DMS53 treated with DMSO at 0.1 percent for 48 hours (cell line): ENCODE measurements at regions not wholly inside any gene's neighbourhood (a gene's known extent, or its start where the extent isn't known, plus 50 kb on each side); places are given as distances from the start of the nearest gene placed in this dataset.

Source experiments
- DNase-seq: peaks from one replicate; lab custom pipeline; 2025; ENCODE audit not compliant: unreplicated experiment; lab: John Stamatoyannopoulos, UW

GRCh38 chr1:212189352-212189738 is 95.9 kb upstream of the PPP2R5A start:
- DNase-seq, result no peak

- no peak for DNase-seq
Observed at GRCh38 chr1:212190169-212190568, 95.0 kb upstream of the PPP2R5A start.

- no peak for DNase-seq
Observed at GRCh38 chr1:212192261-212192998, 92.8 kb upstream of the PPP2R5A start.

- DNase-seq, result no peak
Observed at GRCh38 chr1:212196355-212196754, 88.9 kb upstream of the PPP2R5A start.

GRCh38 chr1:212201461-212201860 is 83.7 kb upstream of the PPP2R5A start:
- DNase-seq, result no peak

- DNase-seq, result no peak
Observed at GRCh38 chr1:212203630-212204029, 81.6 kb upstream of the PPP2R5A start.

GRCh38 chr1:212205006-212205405 is 80.2 kb upstream of the PPP2R5A start:
- no peak for DNase-seq

- DNase-seq, result no peak
Observed at GRCh38 chr1:212205843-212206242, 79.4 kb upstream of the PPP2R5A start.

- no peak for DNase-seq
Observed at GRCh38 chr1:212207118-212207517, 78.1 kb upstream of the PPP2R5A start.

- DNase-seq, result no peak
Observed at GRCh38 chr1:212207822-212208520, 77.2 kb upstream of the PPP2R5A start.

GRCh38 chr1:212208978-212209644 is 76.1 kb upstream of the PPP2R5A start:
- no peak for DNase-seq

- DNase-seq, result no peak
Observed at GRCh38 chr1:212211371-212211770, 73.8 kb upstream of the PPP2R5A start.

- DNase-seq, result no peak
Observed at GRCh38 chr1:212212343-212212742, 72.9 kb upstream of the PPP2R5A start.

- DNase-seq, result no peak
Observed at GRCh38 chr1:212212906-212213305, 72.3 kb upstream of the PPP2R5A start.

GRCh38 chr1:212213784-212214183 is 71.4 kb upstream of the PPP2R5A start:
- no peak for DNase-seq

- DNase-seq, result no peak
Observed at GRCh38 chr1:212214325-212214724, 70.9 kb upstream of the PPP2R5A start.

GRCh38 chr1:212215910-212216309 is 69.3 kb upstream of the PPP2R5A start:
- DNase-seq, result no peak

- DNase-seq, result no peak
Observed at GRCh38 chr1:212217633-212218032, 67.6 kb upstream of the PPP2R5A start.

GRCh38 chr1:212218065-212218464 is 67.1 kb upstream of the PPP2R5A start:
- DNase-seq, result no peak

- DNase-seq, result no peak
Observed at GRCh38 chr1:212218911-212219310, 66.3 kb upstream of the PPP2R5A start.

GRCh38 chr1:212219679-212220463 is 65.3 kb upstream of the PPP2R5A start:
- DNase-seq, result no peak
